GM18499 (cell line): ENCODE measurements at regions not wholly inside any gene's neighbourhood (a gene's known extent, or its start where the extent isn't known, plus 50 kb on each side); places are given as distances from the start of the nearest gene placed in this dataset.

Experiments used
- ATAC-seq: cut with Tn5 transposase; IDR thresholded peaks from one replicate; pipeline ENCODE4 v1.9.1; 2021; ENCODE audit warnings: moderate number of reproducible peaks; ENCODE audit not compliant: insufficient read depth, unreplicated experiment

DNA sequence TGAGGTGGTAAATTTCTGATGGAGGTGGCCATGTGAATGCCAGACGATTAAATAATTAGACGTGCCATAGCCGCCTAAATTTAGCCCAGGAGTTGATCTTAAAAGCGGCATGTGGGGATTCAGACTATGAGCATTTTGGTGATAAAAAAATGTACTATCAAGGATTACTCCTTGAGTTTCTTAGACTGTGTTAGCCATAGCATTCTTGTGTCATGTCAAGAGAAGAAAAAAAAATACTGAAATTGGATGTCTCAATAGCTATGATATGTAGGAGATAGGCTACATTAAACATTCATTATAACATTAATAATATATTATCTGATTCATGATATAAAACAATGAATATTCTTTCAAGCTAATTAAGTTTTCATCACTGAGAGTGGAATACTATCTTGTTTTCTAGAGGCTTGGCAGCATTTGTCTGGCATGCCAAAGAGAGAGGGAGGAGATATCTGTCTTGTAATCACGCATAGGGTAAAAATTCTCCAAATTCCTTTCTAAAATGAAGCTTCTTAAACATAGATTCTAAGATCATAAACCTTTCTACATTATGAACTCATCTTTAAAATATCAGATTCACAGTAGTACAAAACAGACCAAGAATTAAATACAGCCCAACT lies 727.0 kb downstream of the C12orf50 start:
- no peak for ATAC-seq

- no peak for ATAC-seq
These were observed 738.7 kb downstream of the C12orf50 start for GRCh38 chr12:87290505-87290904.

GRCh38 chr12:87283886-87284285 lies 745.3 kb downstream of the C12orf50 start:
- no peak for ATAC-seq

GRCh38 chr12:87283111-87283510 lies 746.1 kb downstream of the C12orf50 start:
- no peak for ATAC-seq

DNA sequence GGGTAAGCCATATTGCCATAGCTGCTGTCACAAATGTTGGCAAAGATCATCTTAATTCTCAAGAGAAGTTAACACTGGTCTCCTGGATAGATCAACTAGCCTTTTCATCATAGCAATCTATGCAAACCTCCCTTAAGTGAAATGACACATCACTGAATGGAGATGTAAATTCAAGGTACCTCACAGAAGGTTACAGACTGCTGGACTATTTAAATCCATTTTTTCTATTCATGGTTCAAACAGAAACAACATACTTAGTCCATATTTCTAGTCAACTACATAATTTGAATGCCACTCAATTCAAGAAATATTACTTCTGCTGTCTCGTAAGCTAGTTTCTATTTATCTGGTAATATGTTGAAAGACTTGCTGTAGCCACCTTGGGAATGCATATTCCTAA lies 748.3 kb downstream of the C12orf50 start:
- peak; percentile 35 for ATAC-seq

DNA sequence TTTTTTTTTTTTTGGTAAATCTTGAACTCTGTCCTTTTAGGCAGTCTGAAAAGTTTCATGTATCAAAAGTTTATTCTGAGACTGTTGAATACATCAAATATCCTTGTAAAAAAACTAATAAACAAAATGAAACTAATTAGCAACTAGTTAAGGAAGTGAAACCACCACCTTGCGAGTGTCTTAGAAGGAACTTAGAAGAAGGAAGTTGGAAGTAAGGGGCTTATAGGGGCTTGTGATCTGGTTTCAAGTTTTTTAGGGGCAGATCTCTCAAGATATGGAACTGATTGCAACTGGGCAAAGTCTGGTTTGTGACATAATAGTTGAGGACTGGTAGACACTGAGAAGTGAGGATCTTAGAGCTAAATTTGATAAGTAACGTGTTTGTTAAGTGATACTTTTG lies 748.8 kb downstream of the C12orf50 start:
- no peak for ATAC-seq

- no peak for ATAC-seq
These were observed 754.5 kb downstream of the C12orf50 start for GRCh38 chr12:87274594-87275245.

GRCh38 chr12:87272851-87273250 lies 756.4 kb downstream of the C12orf50 start:
- no peak for ATAC-seq

DNA sequence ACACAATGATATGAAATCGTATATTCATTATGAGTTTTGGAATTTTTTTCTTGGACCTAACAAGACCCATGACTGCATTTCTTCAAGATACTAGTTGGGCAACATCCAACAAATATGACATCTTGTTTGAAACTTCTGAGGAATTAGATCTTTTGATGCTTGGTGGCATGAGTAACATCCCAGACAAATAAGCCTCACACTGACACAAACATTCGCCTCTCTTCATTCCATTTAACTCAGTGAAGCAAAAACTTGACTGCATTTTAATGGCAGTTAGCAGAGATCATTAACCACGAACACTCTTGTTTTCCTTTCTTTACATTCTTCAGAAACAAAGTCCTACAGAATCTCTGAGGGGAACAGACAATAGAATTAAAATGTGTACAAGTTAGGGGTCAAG lies 758.3 kb downstream of the C12orf50 start:
- ATAC-seq, result no peak

- ATAC-seq, result no peak
These were observed 762.9 kb downstream of the C12orf50 start for GRCh38 chr12:87266305-87266704.

DNA sequence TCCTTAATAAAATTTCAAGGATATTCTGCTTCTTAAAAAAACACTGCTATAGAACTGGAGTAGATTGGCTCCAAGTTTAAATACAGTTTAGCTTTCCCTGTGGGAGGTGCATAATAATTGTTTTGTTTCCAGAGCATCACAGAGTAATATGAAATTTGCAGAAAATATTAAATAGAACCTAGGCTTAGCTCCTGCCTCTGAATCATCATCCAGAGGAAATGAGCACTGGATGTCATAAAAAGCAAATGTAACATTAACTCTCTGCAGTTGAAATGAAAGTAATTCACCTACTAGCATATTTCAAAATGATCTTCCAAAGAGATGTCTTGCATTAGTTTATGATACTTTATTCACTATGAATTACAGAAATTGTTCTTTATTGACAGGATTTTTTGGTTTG lies 769.8 kb downstream of the C12orf50 start:
- no peak for ATAC-seq

DNA sequence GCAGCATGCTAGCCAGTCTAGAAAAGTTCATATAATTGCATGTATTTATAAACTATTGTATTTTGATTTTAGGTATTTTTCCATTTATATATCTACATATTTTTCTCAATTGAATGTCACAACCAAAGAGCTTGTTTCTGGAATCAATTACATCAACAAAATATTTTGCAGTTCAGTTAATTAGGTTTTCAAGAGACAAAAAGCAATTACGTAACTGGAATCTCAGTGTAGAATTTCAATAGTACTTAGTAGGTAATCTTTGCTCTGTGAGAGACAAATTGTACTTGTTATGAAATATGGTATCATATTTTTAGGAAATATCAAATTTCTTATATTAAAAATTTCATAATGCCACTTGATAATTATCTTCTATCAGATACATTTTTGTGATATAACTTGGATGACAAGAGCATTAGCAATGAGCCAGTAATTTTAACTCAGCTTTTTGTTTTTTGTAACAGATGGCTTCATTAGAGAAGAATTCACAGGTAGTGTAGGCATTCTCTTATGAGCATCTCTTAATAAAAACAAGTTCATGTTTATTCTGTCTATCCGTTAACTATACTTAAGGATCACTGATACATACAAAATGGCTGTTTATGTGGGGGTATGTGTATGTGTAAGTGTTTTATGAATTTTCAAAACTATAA lies 774.7 kb downstream of the C12orf50 start:
- ATAC-seq, result no peak

GRCh38 chr12:87253157-87253556 lies 776.0 kb downstream of the C12orf50 start:
- no peak for ATAC-seq

- no peak for ATAC-seq
These were observed 782.5 kb downstream of the C12orf50 start for GRCh38 chr12:87246726-87247125.

- no peak for ATAC-seq
These were observed 790.7 kb downstream of the C12orf50 start for GRCh38 chr12:87238466-87238865.

GRCh38 chr12:87234898-87235297 lies 794.3 kb downstream of the C12orf50 start:
- no peak for ATAC-seq

GRCh38 chr12:87233671-87234070 lies 795.5 kb downstream of the C12orf50 start:
- no peak for ATAC-seq

GRCh38 chr12:87231818-87232217 lies 797.4 kb downstream of the C12orf50 start:
- no peak for ATAC-seq

DNA sequence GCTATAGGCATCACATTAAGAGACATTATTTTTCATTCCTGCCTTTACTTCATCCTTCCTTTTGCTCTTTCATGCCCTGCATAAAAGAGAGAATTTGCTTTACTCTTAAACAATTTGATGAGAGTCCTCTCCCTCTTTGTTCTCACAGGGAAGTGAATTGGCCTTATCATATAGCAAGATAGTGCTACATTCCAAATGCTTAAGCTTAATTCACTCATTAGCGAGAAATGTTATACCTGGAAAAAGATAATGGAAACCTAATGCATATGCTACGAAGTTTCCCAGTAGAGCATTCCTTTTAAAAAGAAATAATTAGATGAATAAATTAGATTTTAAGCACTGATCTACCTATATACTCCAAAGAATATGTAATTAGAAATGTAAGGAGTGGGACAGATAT lies 798.8 kb downstream of the C12orf50 start:
- ATAC-seq, result no peak

- ATAC-seq, result no peak
These were observed 802.0 kb downstream of the C12orf50 start for GRCh38 chr12:87227162-87227561.

DNA sequence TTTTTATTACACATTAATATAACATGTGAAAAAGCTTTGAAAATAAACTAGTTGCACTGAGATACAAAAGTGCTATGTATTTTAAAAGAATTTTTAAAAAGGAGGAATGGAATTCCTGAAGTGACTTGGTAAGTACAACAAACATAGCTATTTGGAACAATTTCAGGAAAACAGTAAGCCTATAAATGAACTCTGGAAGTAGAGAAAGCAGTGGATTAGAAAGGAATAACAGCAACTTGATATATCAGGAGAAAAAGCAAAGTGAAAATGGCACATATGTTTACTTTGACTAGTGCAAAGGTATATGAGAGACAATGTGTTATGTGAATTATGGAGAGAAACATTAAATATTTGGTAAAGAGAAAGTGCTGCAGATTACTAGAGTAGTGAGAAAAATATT lies 811.7 kb downstream of the C12orf50 start:
- no peak for ATAC-seq

GRCh38 chr12:87216436-87216835 lies 812.8 kb downstream of the C12orf50 start:
- no peak for ATAC-seq
